ENCODE measurements at regions not wholly inside any gene's neighbourhood (a gene's known extent, or its start where the extent isn't known, plus 50 kb on each side); places are given as distances from the start of the nearest gene placed in this dataset.

- no peak overlapping the region for H3K4me2 ChIP-seq (ENCODE audit: insufficient read depth, low read length)
- intact Hi-C loops (cut with micrococcal nuclease), result no loop called here
- H4K20me1 ChIP-seq (replicated peaks; ENCODE audit: control insufficient read depth, extremely low read depth, insufficient read depth, low read length), result no peaks in the 10 kb centered on the region
- no peak for TF ChIP-seq EZH2 (IDR thresholded peaks at IDR 0.05; ENCODE audit: borderline replicate concordance, low read depth, low read length, severe bottlenecking)
- TF ChIP-seq CTCF (IDR thresholded peaks at IDR 0.05; ENCODE audit: extremely low read depth in 1 of 2, insufficient read depth in 1 of 2, low read depth in 1 of 2, low read length in 2 of 2), result no peak
- no peak for TF ChIP-seq MYC (IDR thresholded peaks at IDR 0.05; ENCODE audit: low read depth, low read length)
- TF ChIP-seq GATA2 (IDR thresholded peaks at IDR 0.05; ENCODE audit: insufficient read depth, insufficient read length, low read depth, low read length), result no peak
- TF ChIP-seq, protein P1, sequence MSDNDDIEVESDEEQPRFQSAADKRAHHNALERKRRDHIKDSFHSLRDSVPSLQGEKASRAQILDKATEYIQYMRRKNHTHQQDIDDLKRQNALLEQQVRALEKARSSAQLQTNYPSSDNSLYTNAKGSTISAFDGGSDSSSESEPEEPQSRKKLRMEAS (IDR thresholded peaks at IDR 0.05; ENCODE audit: insufficient read depth, insufficient read length), result no peak
- no peak for TF ChIP-seq POLR2A (IDR thresholded peaks at IDR 0.05; ENCODE audit: low read depth, low read length)
- no peak for TF ChIP-seq POLR2AphosphoS5 (IDR thresholded peaks at IDR 0.05; ENCODE audit: insufficient read depth, low read depth, low read length)
- no peak for TF ChIP-seq FOS (IDR thresholded peaks at IDR 0.05; ENCODE audit: borderline replicate concordance, insufficient read depth, low read length)
- no peak overlapping the region for H3K4me3 ChIP-seq (replicated peaks in 1 of 3; ENCODE audit: insufficient read depth in 1 of 3, low read depth in 1 of 3, low read length in 3 of 3)
- H3K9me1 ChIP-seq (replicated peaks; ENCODE audit: control insufficient read depth, extremely low read depth, insufficient read depth, low read length), result no peaks in the 10 kb centered on the region
- no peaks in the 10 kb centered on the region for H3K4me1 ChIP-seq (ENCODE audit: control insufficient read depth, extremely low read depth, insufficient read depth, low read length)
- H3K27ac ChIP-seq (ENCODE audit: insufficient read depth, low read depth, low read length), result no peak overlapping the region
- H3K9me3 ChIP-seq (replicated peaks; ENCODE audit: control insufficient read depth, insufficient read depth, low read length), result peaks cover 2% of the 10 kb centered on the region
- no TSS peak for BruUV-seq (replicated peaks)
- no peak for FAIRE-seq
- H2AFZ ChIP-seq (ENCODE audit: low read depth, low read length), result no peak overlapping the region
- H3K27me3 ChIP-seq (ENCODE audit: control insufficient read depth in 2 of 2, insufficient read depth in 2 of 2, low read length in 2 of 2), result no peaks in the 10 kb centered on the region
- no peak overlapping the region for H3K9ac ChIP-seq (replicated peaks; ENCODE audit: extremely low read depth, insufficient read depth, low read length)
- no peaks in the 10 kb centered on the region for H3K36me3 ChIP-seq (ENCODE audit: control insufficient read depth in 2 of 2, extremely low read depth in 1 of 2, insufficient read depth in 2 of 2, low read length in 2 of 2)
- no peak for DNase-seq (ENCODE audit: low read depth, low spot score)
- dilution Hi-C loops (cut with MboI; ENCODE audit: extremely low pct_ligation_motif_present, low sequenced_read_pairs), result no loop called here
- no peaks in the 10 kb centered on the region for H3K79me2 ChIP-seq (ENCODE audit: control insufficient read depth, insufficient read depth, low read length)
- ChIA-PET POLR2A (no interaction called here), CTCF (no interaction called here)
These were observed 144.6 kb upstream of the SPACA7 start for GRCh38 chr13:112231451-112232083.
